ENCODE measurements at regions not wholly inside any gene's neighbourhood (a gene's known extent, or its start where the extent isn't known, plus 50 kb on each side); places are given as distances from the start of the nearest gene placed in this dataset.
A peak's percentile ranks its signal among the peaks of the same experiment; 100 is the strongest.

DNA sequence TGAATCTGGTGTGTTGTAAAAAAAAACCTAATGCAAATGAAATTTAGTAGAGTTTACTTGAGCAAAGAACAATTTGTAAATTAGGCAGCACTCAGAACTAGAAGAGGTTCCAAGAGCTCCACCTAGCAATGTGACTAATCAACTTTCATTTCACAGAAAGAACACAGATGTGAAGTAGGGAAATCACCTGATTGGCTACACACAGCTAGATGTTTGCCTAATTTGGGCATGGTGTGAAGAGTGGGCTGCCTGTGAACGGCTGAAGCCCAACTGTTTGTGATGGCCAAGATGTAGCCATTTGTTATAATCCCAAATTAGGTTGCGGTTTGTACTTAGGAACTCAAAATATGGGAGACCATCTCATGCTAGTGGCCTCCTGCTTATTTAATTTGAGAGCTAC, 724.4 kb upstream of the SLITRK5 start:
- intact Hi-C loops (cut with DNase I): no loop called here
- TF ChIP-seq, protein P1, sequence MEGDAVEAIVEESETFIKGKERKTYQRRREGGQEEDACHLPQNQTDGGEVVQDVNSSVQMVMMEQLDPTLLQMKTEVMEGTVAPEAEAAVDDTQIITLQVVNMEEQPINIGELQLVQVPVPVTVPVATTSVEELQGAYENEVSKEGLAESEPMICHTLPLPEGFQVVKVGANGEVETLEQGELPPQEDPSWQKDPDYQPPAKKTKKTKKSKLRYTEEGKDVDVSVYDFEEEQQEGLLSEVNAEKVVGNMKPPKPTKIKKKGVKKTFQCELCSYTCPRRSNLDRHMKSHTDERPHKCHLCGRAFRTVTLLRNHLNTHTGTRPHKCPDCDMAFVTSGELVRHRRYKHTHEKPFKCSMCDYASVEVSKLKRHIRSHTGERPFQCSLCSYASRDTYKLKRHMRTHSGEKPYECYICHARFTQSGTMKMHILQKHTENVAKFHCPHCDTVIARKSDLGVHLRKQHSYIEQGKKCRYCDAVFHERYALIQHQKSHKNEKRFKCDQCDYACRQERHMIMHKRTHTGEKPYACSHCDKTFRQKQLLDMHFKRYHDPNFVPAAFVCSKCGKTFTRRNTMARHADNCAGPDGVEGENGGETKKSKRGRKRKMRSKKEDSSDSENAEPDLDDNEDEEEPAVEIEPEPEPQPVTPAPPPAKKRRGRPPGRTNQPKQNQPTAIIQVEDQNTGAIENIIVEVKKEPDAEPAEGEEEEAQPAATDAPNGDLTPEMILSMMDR (IDR thresholded peaks at IDR 0.05; ENCODE audit: borderline replicate concordance, extremely low read depth, insufficient read depth): no peak
- no peaks in the 10 kb centered on the region for H3K36me3 ChIP-seq (ENCODE audit: control insufficient read depth in 2 of 3, insufficient read depth in 3 of 3, low read length in 3 of 3)
- no peaks in the 10 kb centered on the region for H3K27me3 ChIP-seq (ENCODE audit: control insufficient read depth, insufficient read depth, low read length)
- no peak for FAIRE-seq
- no peak overlapping the region for H3K27ac ChIP-seq (ENCODE audit: low read depth in 2 of 2, low read length in 2 of 2)
- no peaks in the 10 kb centered on the region for H3K4me1 ChIP-seq (ENCODE audit: control insufficient read depth in 2 of 3, insufficient read depth in 2 of 3, low read depth in 1 of 3, low read length in 3 of 3)
- no peaks in the 10 kb centered on the region for H3K9me3 ChIP-seq (ENCODE audit: control insufficient read depth in 2 of 3, insufficient read depth in 1 of 3, low read length in 3 of 3)
- H3K4me3 ChIP-seq (ENCODE audit: low read length in 3 of 3): no peak overlapping the region
- H3K9ac ChIP-seq (ENCODE audit: low read length in 3 of 3): no peak overlapping the region
- no peak for DNase-seq

DNA sequence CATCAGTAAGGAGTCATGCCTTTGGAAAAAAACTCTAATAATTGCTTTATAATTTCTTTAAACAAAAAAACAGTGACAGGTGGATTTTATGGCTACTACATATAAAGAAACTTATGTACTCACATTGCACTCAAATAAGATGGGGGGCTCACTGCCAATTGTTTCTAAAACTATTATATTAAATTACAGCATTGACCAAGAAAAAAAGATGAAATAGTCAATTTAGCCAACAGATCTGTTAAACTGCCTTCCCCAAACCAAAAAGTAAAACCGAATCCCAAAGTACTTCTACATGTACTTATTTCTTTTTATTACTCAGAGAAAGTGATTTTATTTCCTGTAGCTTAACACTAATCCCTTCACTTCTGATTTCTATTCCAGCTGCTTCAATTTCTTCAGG, 716.8 kb upstream of the SLITRK5 start:
- Histone ChIP-seq H3K36me3 (ENCODE audit: control insufficient read depth in 2 of 3, insufficient read depth in 3 of 3, low read length in 3 of 3) (no peaks in the 10 kb centered on the region), H3K4me3 (ENCODE audit: low read length in 3 of 3) (no peak overlapping the region), H3K27me3 (ENCODE audit: control insufficient read depth, insufficient read depth, low read length) (no peaks in the 10 kb centered on the region), H3K4me1 (ENCODE audit: control insufficient read depth in 2 of 3, insufficient read depth in 2 of 3, low read depth in 1 of 3, low read length in 3 of 3) (no peaks in the 10 kb centered on the region), H3K27ac (ENCODE audit: low read depth in 2 of 2, low read length in 2 of 2) (no peak overlapping the region), H3K9me3 (ENCODE audit: control insufficient read depth in 2 of 3, insufficient read depth in 1 of 3, low read length in 3 of 3) (no peaks in the 10 kb centered on the region), H3K9ac (ENCODE audit: low read length in 3 of 3) (no peak overlapping the region)
- no peak for DNase-seq
- intact Hi-C loops (cut with DNase I): no loop called here
- TF ChIP-seq, protein P1 (IDR thresholded peaks at IDR 0.05; ENCODE audit: borderline replicate concordance, extremely low read depth, insufficient read depth): no peak
- no peak for FAIRE-seq

DNA sequence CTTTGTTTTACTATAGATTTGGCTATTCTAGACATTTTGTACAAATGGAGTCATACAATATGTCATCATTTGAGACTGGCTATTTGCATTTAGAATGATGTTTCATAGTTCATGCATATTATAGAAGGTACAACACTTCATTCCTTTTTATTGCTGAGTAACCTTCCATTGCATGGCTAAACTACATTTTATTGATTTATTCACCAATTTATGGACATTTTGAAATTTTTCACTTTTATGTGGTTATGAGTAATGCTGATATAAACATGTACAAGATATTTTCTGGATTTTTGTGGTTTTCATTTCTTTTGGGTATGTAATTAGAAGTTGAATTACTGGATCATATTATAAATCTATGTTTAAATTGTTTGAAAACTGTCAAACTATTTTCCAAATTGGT, 710.3 kb upstream of the SLITRK5 start:
- Histone ChIP-seq H3K27me3 (ENCODE audit: control insufficient read depth, insufficient read depth, low read length) (no peaks in the 10 kb centered on the region), H3K4me1 (ENCODE audit: control insufficient read depth in 2 of 3, insufficient read depth in 2 of 3, low read depth in 1 of 3, low read length in 3 of 3) (no peaks in the 10 kb centered on the region), H3K36me3 (ENCODE audit: control insufficient read depth in 2 of 3, insufficient read depth in 3 of 3, low read length in 3 of 3) (no peaks in the 10 kb centered on the region), H3K9ac (ENCODE audit: low read length in 3 of 3) (no peak overlapping the region), H3K4me3 (ENCODE audit: low read length in 3 of 3) (no peak overlapping the region), H3K27ac (ENCODE audit: low read depth in 2 of 2, low read length in 2 of 2) (no peak overlapping the region), H3K9me3 (ENCODE audit: control insufficient read depth in 2 of 3, insufficient read depth in 1 of 3, low read length in 3 of 3) (no peaks in the 10 kb centered on the region)
- intact Hi-C loops (cut with DNase I): no loop called here
- no peak for FAIRE-seq
- TF ChIP-seq, protein P1 (IDR thresholded peaks at IDR 0.05; ENCODE audit: borderline replicate concordance, extremely low read depth, insufficient read depth): no peak
- DNase-seq: no peak

DNA sequence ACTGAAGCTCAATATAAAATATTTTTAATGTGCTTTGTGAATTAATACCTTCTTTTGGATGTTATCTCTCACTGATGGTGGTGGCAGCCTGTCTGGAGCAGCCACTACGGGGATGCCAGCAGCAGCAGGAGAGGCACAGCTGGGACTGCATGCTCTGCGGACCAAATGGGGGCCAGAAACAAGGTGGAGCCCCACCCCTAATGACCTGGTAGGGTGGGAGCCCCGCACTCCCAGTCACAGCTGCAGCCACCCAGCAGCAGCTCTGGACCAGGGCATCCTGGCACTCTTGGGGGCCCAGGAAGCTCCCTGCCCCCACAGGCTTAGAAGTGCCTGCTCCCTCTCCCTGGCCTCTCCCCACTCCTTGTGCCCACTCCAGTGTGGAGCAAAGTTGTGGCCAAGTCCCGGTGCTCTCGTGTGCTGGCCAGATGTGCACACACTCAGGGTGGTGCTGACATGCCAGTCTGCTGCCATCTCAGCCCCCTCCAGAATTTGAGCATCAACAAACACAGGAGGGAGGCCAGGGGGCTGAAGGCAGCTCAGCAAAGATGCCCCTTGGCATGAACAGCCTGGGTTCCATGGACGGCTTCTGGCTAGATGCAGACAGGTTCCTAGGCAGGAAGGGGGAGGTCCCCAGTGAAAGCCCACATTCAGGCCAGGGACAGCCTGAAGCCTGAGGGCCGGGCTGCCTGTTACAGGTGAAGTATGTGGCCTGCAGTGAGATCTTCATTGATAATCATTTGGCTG, 696.7 kb upstream of the SLITRK5 start:
- Histone ChIP-seq H3K4me1 (ENCODE audit: control insufficient read depth in 2 of 3, insufficient read depth in 2 of 3, low read depth in 1 of 3, low read length in 3 of 3) (no peaks in the 10 kb centered on the region), H3K4me3 (ENCODE audit: low read length in 3 of 3) (no peak overlapping the region), H3K27ac (ENCODE audit: low read depth in 2 of 2, low read length in 2 of 2) (no peak overlapping the region), H3K27me3 (ENCODE audit: control insufficient read depth, insufficient read depth, low read length) (no peaks in the 10 kb centered on the region), H3K9ac (ENCODE audit: low read length in 3 of 3) (no peak overlapping the region), H3K36me3 (ENCODE audit: control insufficient read depth in 2 of 3, insufficient read depth in 3 of 3, low read length in 3 of 3) (no peaks in the 10 kb centered on the region), H3K9me3 (ENCODE audit: control insufficient read depth in 2 of 3, insufficient read depth in 1 of 3, low read length in 3 of 3) (no peaks in the 10 kb centered on the region)
- FAIRE-seq (no peak), DNase-seq (peak in 1 of 5 donors; percentile 39)
- intact Hi-C loops (cut with DNase I): no loop called here
- TF ChIP-seq, protein P1 (IDR thresholded peaks at IDR 0.05; ENCODE audit: borderline replicate concordance, extremely low read depth, insufficient read depth): no peak

All from kidney (tissue), 13 donors.